MM.1S (cell line): ENCODE measurements at regions not wholly inside any gene's neighbourhood (a gene's known extent, or its start where the extent isn't known, plus 50 kb on each side); places are given as distances from the start of the nearest gene placed in this dataset.

Source experiments
- DNase-seq: peaks from one replicate; pipeline ENCODE4 v3.0.0-alpha.2; 2015
- H2AFZ ChIP-seq: fragments of 300-600 bp; sonication (generic); 2 replicates; pipeline ENCODE4 v1.6.0; 2016; ENCODE audit warnings: antibody characterized with exemption, low read length
- H3F3A ChIP-seq: fragments of 300-600 bp; sonication (generic); 2 replicates; pipeline ENCODE4 v1.6.1; 2016; ENCODE audit warnings: mild to moderate bottlenecking, antibody characterized with exemption, low read length, moderate library complexity, mixed read lengths; ENCODE audit not compliant: insufficient read depth
- H3K27ac ChIP-seq: fragments of 300-600 bp; sonication (generic); 2 replicates; pipeline ENCODE4 v1.5.1; 2016; ENCODE audit warnings: mild to moderate bottlenecking, low read length
- H3K27me3 ChIP-seq: fragments of 300-600 bp; sonication (generic); replicated peaks from 2 replicates; pipeline ENCODE4 v1.6.0; 2016; ENCODE audit warnings: low read length; ENCODE audit not compliant: insufficient read depth
- H3K36me3 ChIP-seq: fragments of 300-600 bp; sonication (generic); replicated peaks from 2 replicates; pipeline ENCODE4 v1.6.1; 2016; ENCODE audit warnings: mild to moderate bottlenecking, low read length, mixed read lengths; ENCODE audit not compliant: insufficient read depth
- H3K4me1 ChIP-seq: fragments of 300-600 bp; sonication (generic); 2 replicates; pipeline ENCODE4 v1.6.1; 2016; ENCODE audit warnings: low read length, mixed read lengths
- H3K4me2 ChIP-seq: fragments of 300-600 bp; sonication (generic); 2 replicates; pipeline ENCODE4 v1.6.0; 2016; ENCODE audit warnings: low read depth, low read length
- H3K4me3 ChIP-seq: fragments of 300-600 bp; sonication (generic); 2 replicates; pipeline ENCODE4 v1.5.1; 2016; ENCODE audit warnings: low read length, mixed read lengths
- H3K79me2 ChIP-seq: fragments of 300-600 bp; sonication (generic); 2 replicates; pipeline ENCODE4 v1.6.1; 2016; ENCODE audit warnings: mixed run types, low read length, mixed read lengths
- H3K9ac ChIP-seq: fragments of 300-600 bp; sonication (generic); 2 replicates; pipeline ENCODE4 v1.6.1; 2016; ENCODE audit warnings: low read length, mixed read lengths
- H3K9me2 ChIP-seq: fragments of 300-600 bp; sonication (generic); replicated peaks from 2 replicates; pipeline ENCODE4 v1.6.1; 2016; ENCODE audit warnings: mild to moderate bottlenecking, low read length, mixed read lengths; ENCODE audit not compliant: insufficient read depth
- H3K9me3 ChIP-seq: fragments of 300-600 bp; sonication (generic); replicated peaks from 2 replicates; pipeline ENCODE4 v1.6.1; 2016; ENCODE audit warnings: mild to moderate bottlenecking, low read length, mixed read lengths; ENCODE audit not compliant: insufficient read depth
- H4K20me1 ChIP-seq: fragments of 300-600 bp; sonication (generic); 2 replicates; pipeline ENCODE4 v1.6.1; 2016; ENCODE audit warnings: mild to moderate bottlenecking, low read length, moderate library complexity, mixed read lengths; ENCODE audit not compliant: insufficient read depth
- CTCF ChIP-seq: fragments of 300-600 bp; sonication (generic); IDR thresholded peaks from 2 replicates; pipeline ENCODE4 v1.5.1; 2016; ENCODE audit warnings: antibody characterized with exemption, low read length, mixed read lengths
- EZH2 ChIP-seq: fragments of 300-600 bp; sonication (generic); optimal IDR thresholded peaks from 2 replicates; pipeline ENCODE3; 2017; ENCODE audit warnings: low read depth, mild to moderate bottlenecking, antibody characterized with exemption, low read length, mixed read lengths
- EZH2phosphoT487 ChIP-seq: fragments of 300-600 bp; sonication (generic); IDR thresholded peaks from 2 replicates; pipeline ENCODE4 v1.6.1; 2018; ENCODE audit warnings: antibody characterized with exemption, low read length

- Histone ChIP-seq H3K9me3 (no peaks in the 10 kb centered on the region), H4K20me1 (no peaks in the 10 kb centered on the region), H3K4me1 (no peaks in the 10 kb centered on the region), H3K4me3 (no peak overlapping the region), H2AFZ (no peak overlapping the region), H3K79me2 (no peaks in the 10 kb centered on the region), H3F3A (no peaks in the 10 kb centered on the region), H3K36me3 (no peaks in the 10 kb centered on the region), H3K27ac (no peak overlapping the region), H3K9ac (no peak overlapping the region), H3K27me3 (no peaks in the 10 kb centered on the region), H3K9me2 (no peaks in the 10 kb centered on the region), H3K4me2 (no peak overlapping the region)
- no peak for TF ChIP-seq CTCF
- no peak for TF ChIP-seq EZH2
- no peak for TF ChIP-seq EZH2phosphoT487
- DNase-seq: no peak
These were observed 600.8 kb upstream of the ARRDC3 start for GRCh38 chr5:91983869-91984268.

GRCh38 chr5:91978221-91978882 is 595.2 kb upstream of the ARRDC3 start:
- no peak overlapping the region for H3K4me2 ChIP-seq
- no peak overlapping the region for H3K9ac ChIP-seq
- H3F3A ChIP-seq: no peaks in the 10 kb centered on the region
- no peaks in the 10 kb centered on the region for H4K20me1 ChIP-seq
- TF ChIP-seq EZH2 (no peak), EZH2phosphoT487 (no peak), CTCF (no peak)
- no peak overlapping the region for H3K4me3 ChIP-seq
- H3K36me3 ChIP-seq: no peaks in the 10 kb centered on the region
- no peaks in the 10 kb centered on the region for H3K27me3 ChIP-seq
- no peaks in the 10 kb centered on the region for H3K79me2 ChIP-seq
- H3K4me1 ChIP-seq: no peaks in the 10 kb centered on the region
- H3K27ac ChIP-seq: no peak overlapping the region
- H3K9me2 ChIP-seq: no peaks in the 10 kb centered on the region
- DNase-seq: no peak
- H3K9me3 ChIP-seq: no peaks in the 10 kb centered on the region
- H2AFZ ChIP-seq: no peak overlapping the region

- TF ChIP-seq EZH2phosphoT487 (no peak), EZH2 (no peak), CTCF (no peak)
- H2AFZ ChIP-seq: no peak overlapping the region
- H3K9me2 ChIP-seq: no peaks in the 10 kb centered on the region
- no peak overlapping the region for H3K27ac ChIP-seq
- H3K27me3 ChIP-seq: no peaks in the 10 kb centered on the region
- H3K4me3 ChIP-seq: no peak overlapping the region
- H3K36me3 ChIP-seq: no peaks in the 10 kb centered on the region
- no peaks in the 10 kb centered on the region for H3K9me3 ChIP-seq
- H4K20me1 ChIP-seq: no peaks in the 10 kb centered on the region
- no peak overlapping the region for H3K4me2 ChIP-seq
- no peak for DNase-seq
- no peak overlapping the region for H3K9ac ChIP-seq
- no peaks in the 10 kb centered on the region for H3K4me1 ChIP-seq
- H3K79me2 ChIP-seq: no peaks in the 10 kb centered on the region
- H3F3A ChIP-seq: no peaks in the 10 kb centered on the region
These were observed 594.5 kb upstream of the ARRDC3 start for GRCh38 chr5:91977579-91977978.
